BLaER1 (cell line): ENCODE measurements at regions not wholly inside any gene's neighbourhood (a gene's known extent, or its start where the extent isn't known, plus 50 kb on each side); places are given as distances from the start of the nearest gene placed in this dataset.
A peak's percentile ranks its signal among the peaks of the same experiment; 100 is the strongest.

Experiments
- H3K27ac ChIP-seq: shearing (Covaris generic); formaldehyde crosslinking; 2 replicates; pipeline ENCODE4 v1.8.1; 2022
- H3K27me3 ChIP-seq: shearing (Covaris generic); formaldehyde crosslinking; 2 replicates; pipeline ENCODE4 v1.8.1; 2022
- H3K36me3 ChIP-seq: shearing (Covaris generic); formaldehyde crosslinking; 2 replicates; pipeline ENCODE4 v1.8.1; 2022
- H3K4me1 ChIP-seq: shearing (Covaris generic); formaldehyde crosslinking; 2 replicates; pipeline ENCODE4 v1.8.1; 2022
- H3K4me2 ChIP-seq: shearing (Covaris generic); formaldehyde crosslinking; 2 replicates; pipeline ENCODE4 v1.8.1; 2022
- H3K4me3 ChIP-seq: shearing (Covaris generic); formaldehyde crosslinking; 2 replicates; pipeline ENCODE4 v1.8.1; 2022
- H3K9ac ChIP-seq: shearing (Covaris generic); formaldehyde crosslinking; 2 replicates; pipeline ENCODE4 v1.8.1; 2022
- H3K9me3 ChIP-seq: shearing (Covaris generic); formaldehyde crosslinking; 2 replicates; pipeline ENCODE4 v1.8.1; 2022
- H4K20me1 ChIP-seq: shearing (Covaris generic); formaldehyde crosslinking; 2 replicates; pipeline ENCODE4 v1.8.1; 2022
- Cebpa-rat ChIP-seq: shearing (Covaris generic); IDR thresholded peaks from 2 replicates; pipeline ENCODE4 v1.8.1; 2022

DNA sequence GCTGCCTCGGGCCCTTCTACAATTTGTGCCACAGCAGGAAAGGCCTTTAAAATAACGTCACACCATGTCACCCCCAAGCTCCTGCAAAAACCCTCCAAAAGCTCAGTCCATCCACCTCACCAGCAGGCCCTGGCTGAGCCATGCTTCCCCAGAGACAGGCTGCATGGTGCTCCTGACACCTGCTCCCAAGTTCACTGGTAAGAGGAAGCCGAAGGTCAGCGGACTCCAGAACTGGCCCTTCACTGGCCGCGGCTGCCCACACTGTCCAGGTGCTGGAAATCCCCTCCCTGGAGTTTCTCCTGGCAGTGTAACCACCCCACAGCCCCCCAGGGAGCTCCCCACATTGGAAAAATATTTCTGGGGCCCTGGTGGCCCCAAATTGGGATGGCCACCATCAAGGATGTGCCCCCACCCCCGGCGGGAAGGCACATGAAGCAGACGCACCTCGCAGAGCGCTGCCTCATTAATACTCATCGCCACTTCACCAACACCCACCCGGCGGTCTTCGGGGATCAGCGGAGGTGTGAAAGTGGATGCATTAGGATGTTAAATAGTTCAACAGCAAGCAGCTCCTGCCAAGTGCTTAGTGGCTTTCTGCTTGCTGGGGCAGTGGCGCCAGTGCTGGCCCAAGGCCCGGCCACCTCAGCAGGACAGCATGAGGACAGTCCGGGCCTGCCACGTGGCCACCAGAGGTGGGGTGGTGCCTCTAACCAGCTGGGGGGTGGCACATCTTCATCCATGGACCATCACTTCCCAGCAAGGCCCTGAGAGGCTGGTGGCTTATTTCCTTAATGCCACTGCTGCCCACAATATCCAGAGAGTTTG is 146.1 kb upstream of the IQSEC1 start:
- H3K27me3 ChIP-seq, result no peaks in the 10 kb centered on the region
- H3K27ac ChIP-seq, result no peak overlapping the region
- no peaks in the 10 kb centered on the region for H3K36me3 ChIP-seq
- H3K4me3 ChIP-seq, result no peak overlapping the region
- H3K4me2 ChIP-seq, result no peak overlapping the region
- no peak overlapping the region for H3K9ac ChIP-seq
- H3K4me1 ChIP-seq, result peaks cover 76% of the 10 kb centered on the region
- no peak for TF ChIP-seq Cebpa-rat
- no peaks in the 10 kb centered on the region for H3K9me3 ChIP-seq
- H4K20me1 ChIP-seq, result no peaks in the 10 kb centered on the region

DNA sequence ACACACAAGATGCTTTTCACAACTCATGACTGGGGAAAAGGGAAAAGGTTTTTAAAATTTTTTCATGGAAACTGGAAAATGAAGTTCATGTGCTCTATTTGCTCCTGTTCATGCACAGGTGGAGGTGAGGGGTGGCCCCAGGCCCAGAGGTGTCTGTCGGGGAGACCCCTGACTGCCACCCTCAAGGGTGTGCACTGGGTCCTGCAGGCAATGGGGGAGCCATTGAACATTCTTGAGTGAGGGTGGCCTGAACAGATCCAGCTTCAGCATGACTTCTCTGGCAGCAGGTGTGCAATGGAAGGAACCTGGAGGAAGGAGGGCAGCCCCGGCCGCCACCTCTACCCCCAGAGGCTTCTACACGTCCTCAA is 145.3 kb upstream of the IQSEC1 start:
- no peak overlapping the region for H3K4me3 ChIP-seq
- TF ChIP-seq Cebpa-rat, result no peak
- H3K9ac ChIP-seq, result no peak overlapping the region
- H3K9me3 ChIP-seq, result no peaks in the 10 kb centered on the region
- H4K20me1 ChIP-seq, result no peaks in the 10 kb centered on the region
- H3K4me2 ChIP-seq, result no peak overlapping the region
- H3K27me3 ChIP-seq, result no peaks in the 10 kb centered on the region
- H3K27ac ChIP-seq, result no peak overlapping the region
- no peaks in the 10 kb centered on the region for H3K36me3 ChIP-seq
- peaks cover 76% of the 10 kb centered on the region for H3K4me1 ChIP-seq

DNA sequence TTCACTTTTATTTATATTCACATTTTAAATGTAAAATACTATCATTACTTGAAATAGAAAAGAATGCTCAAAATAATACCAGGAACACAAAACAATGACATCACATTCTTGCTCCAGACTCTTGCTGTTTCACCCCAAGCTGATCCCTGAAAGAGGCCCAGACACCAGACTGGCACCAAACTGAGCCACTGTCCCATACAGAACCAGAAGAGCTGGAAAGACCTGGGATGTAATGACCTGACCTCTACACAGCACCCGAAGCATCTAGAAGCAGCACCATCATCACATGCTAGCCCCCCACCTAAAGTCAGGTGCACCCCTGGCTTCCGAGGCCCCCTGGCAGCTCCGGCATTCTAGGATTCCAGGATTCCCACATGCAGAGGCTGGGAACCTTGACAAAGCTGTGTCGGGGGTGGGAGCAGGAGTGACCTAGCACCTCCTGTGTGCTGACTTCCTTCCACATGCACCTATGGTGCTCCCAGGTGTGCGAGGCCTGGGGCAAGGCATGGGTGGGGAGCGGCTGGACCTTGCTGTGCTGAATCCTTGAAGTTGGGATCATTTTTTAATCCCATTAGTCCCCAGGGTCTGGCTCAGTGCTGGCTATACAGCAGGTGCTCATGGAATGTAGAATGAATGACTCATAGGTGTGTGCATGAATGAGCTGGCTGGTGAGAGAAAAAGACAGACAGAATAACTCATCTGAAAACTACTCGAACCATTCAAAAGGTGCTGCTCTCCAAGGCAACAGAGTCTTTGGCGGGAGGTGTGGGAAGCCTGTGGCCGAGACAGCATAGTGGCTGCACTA is 144.7 kb upstream of the IQSEC1 start:
- TF ChIP-seq Cebpa-rat, result no peak
- Histone ChIP-seq H3K9me3 (no peaks in the 10 kb centered on the region), H3K27ac (no peak overlapping the region), H4K20me1 (no peaks in the 10 kb centered on the region), H3K36me3 (no peaks in the 10 kb centered on the region), H3K4me1 (peaks cover 70% of the 10 kb centered on the region), H3K4me3 (no peak overlapping the region), H3K27me3 (no peaks in the 10 kb centered on the region), H3K9ac (no peak overlapping the region), H3K4me2 (no peak overlapping the region)

DNA sequence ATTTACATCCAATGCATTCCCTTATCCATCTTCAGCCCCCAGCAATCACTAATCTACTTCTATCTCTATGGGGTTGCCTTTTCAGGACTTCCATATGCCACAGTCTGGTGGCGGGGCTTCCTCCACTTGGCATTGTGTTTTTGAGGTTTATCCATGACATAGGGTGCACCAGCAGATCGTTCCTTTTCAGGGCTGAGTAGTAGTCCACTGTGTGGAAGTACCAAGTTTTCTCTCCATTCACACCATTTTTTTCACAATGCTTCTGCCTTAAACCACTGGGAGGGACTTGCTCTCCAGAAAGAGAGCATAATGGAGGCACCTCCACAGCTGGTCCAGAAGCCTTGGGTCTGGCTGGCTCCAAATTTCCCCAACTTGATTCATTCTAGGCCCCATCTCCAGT is 144.0 kb upstream of the IQSEC1 start:
- no peaks in the 10 kb centered on the region for H3K9me3 ChIP-seq
- H3K27ac ChIP-seq, result no peak overlapping the region
- H4K20me1 ChIP-seq, result no peaks in the 10 kb centered on the region
- TF ChIP-seq Cebpa-rat, result no peak
- H3K36me3 ChIP-seq, result no peaks in the 10 kb centered on the region
- no peak overlapping the region for H3K4me3 ChIP-seq
- H3K4me2 ChIP-seq, result no peak overlapping the region
- no peaks in the 10 kb centered on the region for H3K27me3 ChIP-seq
- peaks cover 64% of the 10 kb centered on the region for H3K4me1 ChIP-seq
- H3K9ac ChIP-seq, result no peak overlapping the region

DNA sequence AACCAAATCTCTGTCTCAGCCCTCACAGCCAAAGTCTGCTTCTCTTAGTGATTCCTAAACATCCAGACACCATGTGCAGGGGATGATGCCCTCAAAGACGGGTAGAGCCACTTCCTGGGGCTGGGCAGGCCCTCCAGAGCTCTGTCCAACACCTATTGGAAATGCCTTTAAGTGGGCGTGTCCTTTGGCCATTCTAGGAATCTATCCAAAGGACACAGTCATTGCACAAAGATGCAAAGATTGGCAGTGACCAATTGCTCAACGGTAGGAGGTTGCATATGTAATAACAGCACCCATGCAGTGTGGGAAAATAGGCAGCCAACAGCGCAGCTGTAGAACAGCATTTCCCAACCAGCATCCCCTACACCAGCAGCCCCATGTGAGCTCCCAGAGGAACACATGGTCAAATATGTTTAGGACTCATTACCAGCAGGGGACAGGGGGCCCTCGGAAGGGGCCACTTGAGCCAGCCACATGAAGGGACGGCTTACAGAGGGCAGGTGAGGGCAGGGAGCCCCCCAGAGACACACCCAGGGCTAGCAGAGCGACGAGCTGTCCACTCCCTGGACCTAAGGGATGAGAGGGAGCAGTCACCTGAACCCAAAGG is 142.8 kb upstream of the IQSEC1 start:
- Histone ChIP-seq H3K4me2 (peak overlapping the region; percentile 78), H3K4me1 (peaks cover 59% of the 10 kb centered on the region), H3K36me3 (no peaks in the 10 kb centered on the region), H3K4me3 (no peak overlapping the region), H3K9ac (no peak overlapping the region), H3K27me3 (no peaks in the 10 kb centered on the region), H3K27ac (no peak overlapping the region), H4K20me1 (no peaks in the 10 kb centered on the region), H3K9me3 (no peaks in the 10 kb centered on the region)
- no peak for TF ChIP-seq Cebpa-rat

DNA sequence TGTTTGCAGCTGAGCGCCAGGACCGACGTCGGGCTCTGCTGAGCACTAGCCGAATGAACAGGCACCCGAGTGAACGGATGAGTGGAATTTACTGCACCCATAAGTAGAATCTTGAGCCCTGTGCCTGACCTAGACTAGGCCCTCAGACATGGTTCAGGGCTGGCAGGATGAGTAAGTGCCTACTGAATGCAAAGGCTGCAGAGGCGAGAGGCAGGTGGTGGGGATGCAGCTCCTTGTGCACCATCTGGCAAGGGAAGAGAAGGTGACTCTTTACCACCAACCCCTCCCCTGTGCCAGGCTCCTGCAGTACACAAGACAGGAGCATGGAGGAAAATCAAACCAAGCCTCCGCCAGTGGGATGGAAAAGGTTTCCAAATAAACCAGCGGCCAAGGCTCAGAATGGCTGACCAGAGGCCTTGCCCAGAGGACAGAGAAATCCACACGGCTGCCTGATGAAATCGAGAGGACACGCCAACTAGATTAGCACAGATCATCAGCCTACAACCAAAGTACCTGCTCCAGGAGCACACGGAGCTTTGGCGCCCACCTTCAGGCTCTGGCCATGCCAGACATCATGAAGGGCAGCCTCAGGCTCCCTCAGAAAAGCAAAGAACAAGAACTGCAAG is 141.7 kb upstream of the IQSEC1 start:
- peak overlapping the region; percentile 28; the same call in 1 of the 2 replicates for H3K27ac ChIP-seq
- H3K4me1 ChIP-seq, result peaks cover 59% of the 10 kb centered on the region
- peak overlapping the region; percentile 78 for H3K4me2 ChIP-seq
- H3K27me3 ChIP-seq, result no peaks in the 10 kb centered on the region
- H3K4me3 ChIP-seq, result no peak overlapping the region
- H4K20me1 ChIP-seq, result no peaks in the 10 kb centered on the region
- H3K9ac ChIP-seq, result no peak overlapping the region; the same call in 1 of the 2 replicates
- TF ChIP-seq Cebpa-rat, result no peak
- no peaks in the 10 kb centered on the region for H3K36me3 ChIP-seq
- H3K9me3 ChIP-seq, result no peaks in the 10 kb centered on the region

DNA sequence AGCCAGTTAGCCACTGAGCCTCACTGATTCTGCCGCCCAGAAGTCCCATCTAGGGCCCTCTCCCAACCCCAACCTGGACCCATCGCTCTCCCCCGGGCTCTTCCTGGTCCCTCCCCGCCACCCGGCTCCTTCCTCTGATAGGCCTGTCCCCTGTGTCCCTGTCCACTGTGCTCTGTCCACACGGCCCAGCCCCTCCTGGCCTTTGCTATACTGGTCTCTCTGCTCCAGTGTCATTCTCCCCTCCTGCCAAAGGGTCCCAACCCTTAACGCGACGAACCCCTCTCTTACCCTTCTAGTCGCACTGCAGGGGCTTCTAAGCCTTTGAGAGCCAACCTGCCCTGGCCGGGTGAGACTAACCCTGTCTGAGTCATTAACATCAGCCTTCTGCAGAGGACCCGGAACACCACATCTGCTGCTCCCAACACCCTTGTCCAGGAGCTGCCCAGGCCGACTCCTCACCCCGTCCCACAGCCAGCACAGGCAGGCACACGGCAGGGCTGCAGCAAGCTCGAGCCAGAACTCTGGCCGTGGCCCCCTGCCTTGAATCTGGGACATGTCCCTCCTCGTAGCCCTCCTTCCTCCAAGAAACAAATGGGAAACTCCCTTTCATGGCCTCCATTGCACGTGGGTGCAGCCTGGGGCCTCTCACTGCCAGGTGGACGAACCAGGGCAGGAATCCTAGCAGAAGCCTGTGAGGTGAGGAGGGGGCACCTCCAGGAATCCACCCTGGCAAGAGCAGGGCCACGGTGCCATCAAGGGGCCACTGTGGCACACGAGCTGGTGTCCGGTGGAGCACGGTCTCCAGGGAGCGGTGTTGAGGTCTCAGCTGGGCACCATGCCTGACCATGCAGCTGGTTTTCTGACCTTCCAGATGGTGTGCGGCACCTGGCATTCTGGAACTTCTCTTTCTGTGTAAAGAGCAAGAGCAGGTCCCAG is 140.9 kb upstream of the IQSEC1 start:
- H3K4me3 ChIP-seq, result no peak overlapping the region
- H3K4me2 ChIP-seq, result peak overlapping the region; percentile 78
- H3K9me3 ChIP-seq, result no peaks in the 10 kb centered on the region
- H3K27ac ChIP-seq, result peak overlapping the region; percentile 27; the same call in 1 of the 2 replicates
- H4K20me1 ChIP-seq, result no peaks in the 10 kb centered on the region
- no peak for TF ChIP-seq Cebpa-rat
- no peak overlapping the region for H3K9ac ChIP-seq
- no peaks in the 10 kb centered on the region for H3K36me3 ChIP-seq
- H3K27me3 ChIP-seq, result no peaks in the 10 kb centered on the region
- H3K4me1 ChIP-seq, result peaks cover 59% of the 10 kb centered on the region

DNA sequence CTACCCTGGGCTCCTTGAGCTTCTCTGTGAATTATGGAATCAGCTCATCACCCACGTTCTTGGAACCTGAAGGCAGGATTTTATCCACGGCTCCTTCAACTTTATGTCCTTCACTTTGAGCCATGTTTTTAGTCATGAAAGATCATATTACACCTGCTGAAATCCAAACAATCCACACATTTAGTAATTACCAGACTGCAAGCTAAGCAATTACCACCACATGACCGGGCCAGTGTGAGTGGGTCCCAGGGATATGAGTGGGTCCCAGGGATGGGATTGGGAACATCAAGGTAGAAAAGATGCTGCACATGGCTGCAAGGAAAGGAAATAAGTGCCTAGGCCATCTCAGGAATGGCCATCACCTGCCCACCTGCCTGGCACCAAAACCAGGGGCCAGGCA is 140.3 kb upstream of the IQSEC1 start:
- Histone ChIP-seq H3K36me3 (no peaks in the 10 kb centered on the region), H3K9me3 (no peaks in the 10 kb centered on the region), H3K4me3 (no peak overlapping the region), H3K4me1 (peaks cover 64% of the 10 kb centered on the region), H3K4me2 (0 out of 2 replicates have a peak overlapping the region, but pooled peaks have one; percentile 78), H4K20me1 (no peaks in the 10 kb centered on the region), H3K27me3 (no peaks in the 10 kb centered on the region), H3K27ac (no peak overlapping the region), H3K9ac (no peak overlapping the region)
- TF ChIP-seq Cebpa-rat, result no peak
